Adrenal gland (tissue), 5 donors: ENCODE measurements at regions not wholly inside any gene's neighbourhood (a gene's known extent, or its start where the extent isn't known, plus 50 kb on each side); places are given as distances from the start of the nearest gene placed in this dataset.

Experiments
- CTCF ChIP-seq, 6 experiments: fragments of 450-650 bp in 4 of 6; fragments of 200-600 bp in 2 of 6; sonication (generic) in 1 of 6; IDR thresholded peaks; 1 replicate in 5 of 6; 2 replicates in 1 of 6; pipeline versions ENCODE4 v1.5.1 to v1.8.0; 2016 to 2021; ENCODE audit warnings: antibody characterized with exemption in 6 of 6, mild to moderate bottlenecking in 2 of 6, moderate library complexity in 1 of 6
- POLR2A ChIP-seq, 2 donors: fragments of 450-650 bp; IDR thresholded peaks; one replicate each; pipeline ENCODE4 v1.6.1; 2017; ENCODE audit warnings: antibody characterized with exemption in 2 of 2, mild to moderate bottlenecking in 2 of 2, moderate library complexity in 1 of 2
- donor health status: DM: no; HTN: no; CAD: no.

GRCh38 chr1:166628259-166628658 lies 211.0 kb upstream of the POGK start:
- no peak for TF ChIP-seq CTCF (IDR thresholded peaks at IDR 0.05)
- TF ChIP-seq POLR2A (IDR thresholded peaks at IDR 0.05) = no peak
